ENCODE measurements at regions not wholly inside any gene's neighbourhood (a gene's known extent, or its start where the extent isn't known, plus 50 kb on each side); places are given as distances from the start of the nearest gene placed in this dataset.

GRCh38 chr6:27146706-27147505, 100.6 kb upstream of the PRSS16 start (continued):
- TF ChIP-seq, protein P1, sequence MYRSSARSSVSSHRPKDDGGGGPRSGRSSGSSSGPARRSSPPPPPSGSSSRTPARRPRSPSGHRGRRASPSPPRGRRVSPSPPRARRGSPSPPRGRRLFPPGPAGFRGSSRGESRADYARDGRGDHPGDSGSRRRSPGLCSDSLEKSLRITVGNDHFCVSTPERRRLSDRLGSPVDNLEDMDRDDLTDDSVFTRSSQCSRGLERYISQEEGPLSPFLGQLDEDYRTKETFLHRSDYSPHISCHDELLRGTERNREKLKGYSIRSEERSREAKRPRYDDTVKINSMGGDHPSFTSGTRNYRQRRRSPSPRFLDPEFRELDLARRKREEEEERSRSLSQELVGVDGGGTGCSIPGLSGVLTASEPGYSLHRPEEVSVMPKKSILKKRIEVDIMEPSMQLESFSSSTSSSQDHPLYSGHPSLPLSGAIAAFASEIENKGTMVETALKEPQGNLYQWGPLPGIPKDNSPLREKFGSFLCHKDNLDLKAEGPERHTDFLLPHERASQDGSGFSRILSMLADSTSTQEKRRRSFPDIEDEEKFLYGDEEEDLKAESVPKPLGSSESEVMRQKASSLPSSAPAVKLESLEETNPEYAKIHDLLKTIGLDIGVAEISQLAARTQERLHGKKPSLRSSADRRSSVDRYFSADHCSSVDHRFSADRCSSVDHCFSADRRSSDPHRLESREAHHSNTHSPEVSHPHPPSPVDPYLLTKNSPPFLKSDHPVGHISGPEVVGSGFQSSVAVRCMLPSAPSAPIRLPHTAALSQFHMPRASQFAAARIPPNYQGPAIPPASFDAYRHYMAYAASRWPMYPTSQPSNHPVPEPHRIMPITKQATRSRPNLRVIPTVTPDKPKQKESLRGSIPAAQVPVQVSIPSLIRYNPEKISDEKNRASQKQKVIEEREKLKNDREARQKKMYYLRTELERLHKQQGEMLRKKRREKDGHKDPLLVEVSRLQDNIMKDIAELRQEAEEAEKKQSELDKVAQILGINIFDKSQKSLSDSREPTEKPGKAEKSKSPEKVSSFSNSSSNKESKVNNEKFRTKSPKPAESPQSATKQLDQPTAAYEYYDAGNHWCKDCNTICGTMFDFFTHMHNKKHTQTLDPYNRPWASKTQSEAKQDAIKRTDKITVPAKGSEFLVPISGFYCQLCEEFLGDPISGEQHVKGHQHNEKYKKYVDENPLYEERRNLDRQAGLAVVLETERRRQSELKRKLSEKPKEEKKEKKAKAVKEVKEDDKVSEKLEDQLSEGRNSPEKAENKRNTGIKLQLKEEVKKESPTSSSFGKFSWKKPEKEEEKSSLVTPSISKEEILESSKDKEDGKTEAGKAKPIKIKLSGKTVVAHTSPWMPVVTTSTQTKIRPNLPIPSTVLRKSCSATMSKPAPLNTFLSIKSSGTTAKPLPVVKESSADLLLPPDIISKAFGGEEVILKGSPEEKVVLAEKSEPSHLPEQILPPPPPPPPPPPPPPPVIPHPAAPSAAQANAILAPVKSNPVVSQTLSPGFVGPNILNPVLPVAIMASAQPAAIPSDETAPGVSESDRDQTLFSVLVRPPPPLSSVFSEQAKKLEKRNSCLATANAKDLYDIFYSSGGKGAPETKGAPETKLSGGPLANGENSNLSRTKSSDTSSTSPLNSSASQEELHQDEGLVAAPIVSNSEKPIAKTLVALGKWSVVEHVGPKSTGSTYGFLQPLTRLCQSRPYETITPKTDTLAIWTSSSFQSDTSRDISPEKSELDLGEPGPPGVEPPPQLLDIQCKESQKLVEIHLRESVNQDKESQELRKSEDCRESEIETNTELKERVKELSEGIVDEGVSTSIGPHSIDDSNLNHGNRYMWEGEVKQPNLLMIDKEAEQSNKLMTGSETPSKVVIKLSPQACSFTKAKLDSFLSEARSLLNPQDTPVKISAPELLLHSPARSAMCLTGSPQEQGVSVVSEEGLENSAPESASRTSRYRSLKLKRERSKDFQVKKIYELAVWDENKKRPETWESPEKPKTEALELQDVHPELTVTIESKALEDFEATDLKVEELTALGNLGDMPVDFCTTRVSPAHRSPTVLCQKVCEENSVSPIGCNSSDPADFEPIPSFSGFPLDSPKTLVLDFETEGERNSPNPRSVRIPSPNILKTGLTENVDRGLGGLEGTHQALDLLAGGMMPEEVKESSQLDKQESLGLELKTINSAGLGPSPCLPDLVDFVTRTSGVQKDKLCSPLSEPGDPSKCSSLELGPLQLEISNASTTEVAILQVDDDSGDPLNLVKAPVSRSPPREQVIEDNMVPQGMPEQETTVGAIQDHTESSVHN (CRISPR knock-in tag; IDR thresholded peaks at IDR 0.05): no peak
- peak; percentile 41; the same call in 1 of the 2 replicates for TF ChIP-seq POGZ (CRISPR knock-in tag; IDR thresholded peaks at IDR 0.05)
- TF ChIP-seq, protein P2, sequence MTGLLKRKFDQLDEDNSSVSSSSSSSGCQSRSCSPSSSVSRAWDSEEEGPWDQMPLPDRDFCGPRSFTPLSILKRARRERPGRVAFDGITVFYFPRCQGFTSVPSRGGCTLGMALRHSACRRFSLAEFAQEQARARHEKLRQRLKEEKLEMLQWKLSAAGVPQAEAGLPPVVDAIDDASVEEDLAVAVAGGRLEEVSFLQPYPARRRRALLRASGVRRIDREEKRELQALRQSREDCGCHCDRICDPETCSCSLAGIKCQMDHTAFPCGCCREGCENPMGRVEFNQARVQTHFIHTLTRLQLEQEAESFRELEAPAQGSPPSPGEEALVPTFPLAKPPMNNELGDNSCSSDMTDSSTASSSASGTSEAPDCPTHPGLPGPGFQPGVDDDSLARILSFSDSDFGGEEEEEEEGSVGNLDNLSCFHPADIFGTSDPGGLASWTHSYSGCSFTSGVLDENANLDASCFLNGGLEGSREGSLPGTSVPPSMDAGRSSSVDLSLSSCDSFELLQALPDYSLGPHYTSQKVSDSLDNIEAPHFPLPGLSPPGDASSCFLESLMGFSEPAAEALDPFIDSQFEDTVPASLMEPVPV (CRISPR knock-in tag; IDR thresholded peaks at IDR 0.05): peak; percentile 25; the same call in 1 of the 2 replicates

Measured in HepG2 (cell line).